GM03348 (cell line): ENCODE measurements at regions not wholly inside any gene's neighbourhood (a gene's known extent, or its start where the extent isn't known, plus 50 kb on each side); places are given as distances from the start of the nearest gene placed in this dataset.
"Not testable (repeated sequence)": the region's sequence is repeated elsewhere in the genome, so short reads cannot be mapped to it uniquely, and the experiment has no call there.

Experiments used
- DNase-seq: peaks from one replicate; pipeline ENCODE4 v3.0.0; 2012; ENCODE audit warnings: low spot score

GRCh38 chrX:71822314-71822713 lies 59.2 kb downstream of the CXorf49B start:
- DNase-seq, result not testable (repeated sequence)

GRCh38 chrX:71823391-71824057 lies 60.4 kb downstream of the CXorf49B start:
- DNase-seq, result no peak

DNA sequence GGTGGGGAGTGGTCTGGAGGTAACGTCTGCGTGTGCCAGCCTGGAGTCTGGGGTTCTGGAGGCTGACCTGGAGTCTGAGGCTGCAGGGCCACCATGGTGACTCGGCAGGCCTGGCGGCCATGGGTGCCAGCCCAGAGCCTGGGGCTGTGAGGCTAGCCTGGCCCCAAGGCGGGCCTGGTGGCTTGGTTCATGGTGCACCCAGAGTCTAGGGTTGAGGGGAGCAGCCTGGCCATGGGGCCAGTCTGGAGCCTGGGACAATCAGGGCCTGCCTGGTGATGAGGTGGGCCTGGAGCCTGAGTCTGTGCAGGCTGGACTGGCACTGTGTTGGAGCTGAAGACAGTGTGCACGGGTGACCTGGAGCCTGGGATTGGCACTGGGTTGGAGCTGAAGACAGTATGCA lies 64.9 kb downstream of the CXorf49B start:
- DNase-seq, result no peak

DNA sequence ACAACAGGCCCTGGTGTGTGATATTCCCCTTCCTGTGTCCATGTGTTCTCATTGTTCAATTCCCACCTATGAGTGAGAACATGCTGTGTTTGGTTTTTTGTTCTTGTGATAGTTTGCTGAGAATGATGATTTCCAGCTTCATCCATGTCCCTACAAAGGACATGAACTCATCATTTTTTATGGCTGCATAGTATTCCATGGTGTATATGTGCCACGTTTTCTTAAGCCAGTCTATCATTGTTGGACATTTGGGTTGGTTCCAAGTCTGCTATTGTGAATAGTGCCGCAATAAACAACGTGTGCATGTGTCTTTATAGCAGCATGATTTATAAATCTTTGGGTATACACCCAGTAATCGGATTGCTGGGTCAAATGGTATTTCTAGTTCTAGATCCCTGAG lies 72.6 kb upstream of the NHSL2 start:
- not testable (repeated sequence) for DNase-seq

GRCh38 chrX:71846429-71846828 lies 64.2 kb upstream of the NHSL2 start:
- DNase-seq, result no peak

GRCh38 chrX:71852182-71852581 lies 58.5 kb upstream of the NHSL2 start:
- no peak for DNase-seq

DNA sequence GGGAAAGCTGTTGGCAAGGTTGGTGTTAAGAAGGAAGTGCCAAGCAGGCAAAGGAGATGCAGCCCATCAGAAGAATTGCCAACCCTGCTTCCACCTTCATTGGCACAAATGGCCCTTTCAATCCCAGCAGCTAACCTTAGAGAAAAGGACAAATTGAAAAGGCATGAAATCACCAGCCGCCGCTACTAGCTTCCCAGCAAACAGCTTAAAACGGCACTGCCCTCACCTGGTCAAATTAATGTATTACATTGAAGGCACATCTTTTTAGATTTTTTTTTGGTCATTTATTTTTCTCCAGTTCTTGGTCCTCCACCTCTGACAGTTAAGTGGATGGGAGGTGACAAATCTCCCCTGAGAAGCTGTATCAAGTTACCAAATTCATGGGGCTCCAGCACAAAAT lies 51.0 kb upstream of the NHSL2 start:
- DNase-seq, result peak; percentile 20
